Osteoblast (primary cell): ENCODE measurements at regions not wholly inside any gene's neighbourhood (a gene's known extent, or its start where the extent isn't known, plus 50 kb on each side); places are given as distances from the start of the nearest gene placed in this dataset.

ENCODE experiments used
- DNase-seq: peaks from one replicate; pipeline ENCODE4 v3.0.0; 2011; ENCODE audit warnings: low spot score, mixed read lengths; ENCODE audit not compliant: insufficient read length; ENCODE audit errors: missing footprints
- H2AFZ ChIP-seq: 2 replicates; pipeline ENCODE4 v1.6.0; 2011; ENCODE audit warnings: mild to moderate bottlenecking, low read length
- H3K27ac ChIP-seq: 2 replicates; pipeline ENCODE4 v1.5.1; 2011; ENCODE audit warnings: mild to moderate bottlenecking, low read depth, low read length, moderate library complexity
- H3K27me3 ChIP-seq: 2 replicates; pipeline ENCODE4 v1.6.0; 2012; ENCODE audit warnings: mild to moderate bottlenecking, control low read depth, inconsistent platforms, low read length, moderate library complexity; ENCODE audit not compliant: insufficient read depth
- H3K36me3 ChIP-seq: 2 replicates; pipeline ENCODE4 v1.5.1; 2011; ENCODE audit warnings: mild to moderate bottlenecking, low read length, control low read depth, moderate library complexity; ENCODE audit not compliant: insufficient read depth
- H3K4me1 ChIP-seq: 2 replicates; pipeline ENCODE4 v1.5.1; 2011; ENCODE audit warnings: mild to moderate bottlenecking, low read length, control low read depth, moderate library complexity; ENCODE audit not compliant: insufficient read depth
- H3K4me2 ChIP-seq: 2 replicates; pipeline ENCODE4 v1.6.0; 2011; ENCODE audit warnings: mild to moderate bottlenecking, low read length; ENCODE audit not compliant: insufficient read depth
- H3K4me3 ChIP-seq: fragments of 200-600 bp; sonication (generic); 3 replicates; pipeline ENCODE4 v1.5.1; 2012; ENCODE audit warnings: mild to moderate bottlenecking, low read length, inconsistent platforms; ENCODE audit not compliant: insufficient read depth
- H3K79me2 ChIP-seq: 2 replicates; pipeline ENCODE4 v1.6.0; 2012; ENCODE audit warnings: mild to moderate bottlenecking, low read length, control low read depth, inconsistent platforms; ENCODE audit not compliant: insufficient read depth
- H3K9me3 ChIP-seq: 2 replicates; pipeline ENCODE4 v1.5.1; 2011; ENCODE audit warnings: low read depth, low read length, control low read depth
- H4K20me1 ChIP-seq: 2 replicates; pipeline ENCODE4 v1.6.0; 2012; ENCODE audit warnings: mild to moderate bottlenecking, low read length, control low read depth; ENCODE audit not compliant: insufficient read depth
- TF ChIP-seq, protein P1 (sequence below): IDR thresholded peaks from 2 replicates; pipeline ENCODE4 v1.5.1; 2011; ENCODE audit warnings: mild to moderate bottlenecking, low read depth, low read length, moderate library complexity; ENCODE audit errors: extremely low read depth

DNA sequence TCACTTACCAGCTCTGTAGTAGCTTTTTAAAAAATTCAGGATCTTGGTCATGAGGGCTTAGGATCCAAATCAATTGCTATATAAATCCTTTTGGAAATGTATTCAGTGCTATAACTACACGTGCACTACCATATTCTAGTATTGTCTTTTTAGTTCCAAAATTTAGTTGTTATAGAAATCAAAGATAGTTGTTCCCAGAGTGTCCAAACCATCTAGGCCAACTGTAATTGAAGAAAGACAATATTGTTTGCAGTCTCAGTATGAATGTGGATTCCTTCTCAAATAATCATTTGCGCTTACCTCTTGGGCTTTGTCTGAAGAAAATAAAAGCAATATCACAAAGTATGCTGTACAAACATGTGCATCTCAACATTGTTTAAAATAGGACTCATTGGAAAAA is 184.1 kb upstream of the EDNRB start:
- no peaks in the 10 kb centered on the region for H4K20me1 ChIP-seq
- DNase-seq: no peak
- H3K36me3 ChIP-seq: no peaks in the 10 kb centered on the region
- no peaks in the 10 kb centered on the region for H3K9me3 ChIP-seq
- H3K27ac ChIP-seq: no peak overlapping the region
- H3K4me1 ChIP-seq: peaks cover 4% of the 10 kb centered on the region
- peak overlapping the region; percentile 23 for H3K4me2 ChIP-seq
- no peaks in the 10 kb centered on the region for H3K27me3 ChIP-seq
- no peak overlapping the region for H3K4me3 ChIP-seq
- TF ChIP-seq, protein P1, sequence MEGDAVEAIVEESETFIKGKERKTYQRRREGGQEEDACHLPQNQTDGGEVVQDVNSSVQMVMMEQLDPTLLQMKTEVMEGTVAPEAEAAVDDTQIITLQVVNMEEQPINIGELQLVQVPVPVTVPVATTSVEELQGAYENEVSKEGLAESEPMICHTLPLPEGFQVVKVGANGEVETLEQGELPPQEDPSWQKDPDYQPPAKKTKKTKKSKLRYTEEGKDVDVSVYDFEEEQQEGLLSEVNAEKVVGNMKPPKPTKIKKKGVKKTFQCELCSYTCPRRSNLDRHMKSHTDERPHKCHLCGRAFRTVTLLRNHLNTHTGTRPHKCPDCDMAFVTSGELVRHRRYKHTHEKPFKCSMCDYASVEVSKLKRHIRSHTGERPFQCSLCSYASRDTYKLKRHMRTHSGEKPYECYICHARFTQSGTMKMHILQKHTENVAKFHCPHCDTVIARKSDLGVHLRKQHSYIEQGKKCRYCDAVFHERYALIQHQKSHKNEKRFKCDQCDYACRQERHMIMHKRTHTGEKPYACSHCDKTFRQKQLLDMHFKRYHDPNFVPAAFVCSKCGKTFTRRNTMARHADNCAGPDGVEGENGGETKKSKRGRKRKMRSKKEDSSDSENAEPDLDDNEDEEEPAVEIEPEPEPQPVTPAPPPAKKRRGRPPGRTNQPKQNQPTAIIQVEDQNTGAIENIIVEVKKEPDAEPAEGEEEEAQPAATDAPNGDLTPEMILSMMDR: no peak
- H2AFZ ChIP-seq: no peak overlapping the region
- H3K79me2 ChIP-seq: no peaks in the 10 kb centered on the region

DNA sequence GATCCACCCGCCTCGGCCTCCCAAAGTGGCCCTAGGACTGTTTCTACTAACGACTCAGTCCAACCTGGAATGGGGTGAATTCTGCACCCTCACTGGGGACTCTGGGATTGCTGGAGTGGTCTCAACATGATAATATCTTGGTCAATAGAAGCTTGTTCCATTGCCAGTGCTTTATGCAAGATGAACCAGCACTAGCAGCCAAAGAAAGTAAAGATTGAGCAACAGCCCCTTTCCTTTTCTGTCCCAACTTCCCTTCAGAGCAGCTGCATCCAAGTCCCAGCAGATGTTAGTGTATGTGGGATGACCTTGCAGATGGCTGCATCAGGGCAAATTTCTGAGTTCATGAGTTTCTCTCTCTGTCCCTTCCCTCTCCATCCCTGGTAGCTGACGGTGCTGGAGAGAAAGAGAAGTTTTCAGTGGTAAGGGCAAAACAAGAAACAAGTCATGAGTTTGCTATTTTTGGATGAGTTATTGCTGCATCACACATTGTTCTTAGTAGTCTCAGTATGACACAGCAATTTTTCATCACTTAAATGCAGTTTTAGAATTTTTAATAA is 183.6 kb upstream of the EDNRB start:
- H4K20me1 ChIP-seq: no peaks in the 10 kb centered on the region
- H3K36me3 ChIP-seq: no peaks in the 10 kb centered on the region
- peak overlapping the region; percentile 23 for H3K4me2 ChIP-seq
- no peak overlapping the region for H3K27ac ChIP-seq
- TF ChIP-seq, protein P1: no peak
- H2AFZ ChIP-seq: peak overlapping the region; percentile 50
- no peaks in the 10 kb centered on the region for H3K9me3 ChIP-seq
- DNase-seq: peak; percentile 74
- no peaks in the 10 kb centered on the region for H3K79me2 ChIP-seq
- H3K27me3 ChIP-seq: no peaks in the 10 kb centered on the region
- no peak overlapping the region for H3K4me3 ChIP-seq
- peaks cover 4% of the 10 kb centered on the region for H3K4me1 ChIP-seq

DNA sequence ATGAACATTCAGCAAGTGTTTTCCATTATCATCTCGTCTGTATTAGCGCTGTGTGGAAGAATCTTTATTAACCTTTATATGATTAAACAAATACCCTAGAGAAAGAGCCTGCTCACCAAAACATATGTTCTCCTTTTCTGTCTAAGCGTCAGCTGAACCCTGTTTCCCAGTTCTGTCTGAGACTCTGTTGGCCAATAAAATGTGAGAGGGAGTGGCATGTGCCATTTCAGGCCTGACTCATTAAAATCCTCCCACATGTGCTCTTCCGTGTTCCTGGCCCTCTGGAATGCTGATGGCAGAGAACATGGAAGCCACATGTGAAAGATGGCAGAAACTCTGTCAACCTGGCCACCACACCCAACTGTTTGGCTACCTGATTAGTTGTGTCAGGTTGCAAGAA is 181.9 kb upstream of the EDNRB start:
- Histone ChIP-seq H3K9me3 (no peaks in the 10 kb centered on the region), H3K36me3 (no peaks in the 10 kb centered on the region), H3K4me3 (no peak overlapping the region), H3K79me2 (no peaks in the 10 kb centered on the region), H3K4me2 (no peak overlapping the region), H3K27me3 (no peaks in the 10 kb centered on the region), H3K4me1 (peaks cover 4% of the 10 kb centered on the region), H4K20me1 (no peaks in the 10 kb centered on the region), H3K27ac (no peak overlapping the region), H2AFZ (no peak overlapping the region)
- DNase-seq: no peak
- TF ChIP-seq, protein P1: no peak

DNA sequence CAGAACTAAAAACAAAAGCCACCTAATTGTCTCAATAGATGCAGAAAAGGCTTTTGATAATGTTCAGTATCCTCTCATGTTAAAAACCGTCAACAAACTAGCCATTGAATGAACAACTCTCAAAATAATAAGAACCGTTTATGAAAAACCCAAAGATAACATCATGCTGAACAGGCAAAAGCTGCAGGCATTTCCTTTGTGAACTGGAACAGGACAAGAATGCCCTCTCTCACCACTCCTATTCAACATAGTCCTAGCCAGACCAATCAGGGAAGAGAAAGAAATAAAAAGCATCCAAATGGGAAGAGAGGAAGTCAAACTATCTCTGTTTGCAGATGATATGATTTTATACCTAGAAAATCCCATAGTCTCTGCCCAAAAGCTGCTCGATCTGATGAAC is 179.6 kb upstream of the EDNRB start:
- Histone ChIP-seq H3K79me2 (no peaks in the 10 kb centered on the region), H3K4me3 (no peak overlapping the region), H2AFZ (no peak overlapping the region), H3K27ac (no peak overlapping the region), H3K4me1 (peaks cover 4% of the 10 kb centered on the region), H3K4me2 (no peak overlapping the region), H3K36me3 (no peaks in the 10 kb centered on the region), H3K9me3 (no peaks in the 10 kb centered on the region), H4K20me1 (no peaks in the 10 kb centered on the region), H3K27me3 (no peaks in the 10 kb centered on the region)
- TF ChIP-seq, protein P1: no peak
- no peak for DNase-seq
